ENCODE measurements at regions not wholly inside any gene's neighbourhood (a gene's known extent, or its start where the extent isn't known, plus 50 kb on each side); places are given as distances from the start of the nearest gene placed in this dataset.

- Histone ChIP-seq H3K9me1 (ENCODE audit: control insufficient read depth, insufficient read depth, low read length) (no peaks in the 10 kb centered on the region), H2AFZ (ENCODE audit: low read depth, low read length) (no peak overlapping the region), H3K27me3 (ENCODE audit: control insufficient read depth in 2 of 2, insufficient read depth in 2 of 2, low read length in 2 of 2) (no peaks in the 10 kb centered on the region), H3K4me1 (replicated peaks in 1 of 2; ENCODE audit: control insufficient read depth in 2 of 2, insufficient read depth in 2 of 2, low read length in 2 of 2) (no peaks in the 10 kb centered on the region), H3K79me2 (ENCODE audit: control insufficient read depth, insufficient read depth, low read length) (no peaks in the 10 kb centered on the region), H3K4me3 (no peak overlapping the region), H3K9me3 (replicated peaks; ENCODE audit: control insufficient read depth, insufficient read depth, low read depth, low read length) (no peaks in the 10 kb centered on the region), H3K36me3 (ENCODE audit: control insufficient read depth, insufficient read depth, low read length) (no peaks in the 10 kb centered on the region), H4K20me1 (replicated peaks; ENCODE audit: control insufficient read depth, insufficient read depth, low read length) (no peaks in the 10 kb centered on the region), H3K9ac (ENCODE audit: insufficient read depth in 1 of 2, low read depth in 2 of 2, low read length in 2 of 2) (no peak overlapping the region), H3K27ac (ENCODE audit: extremely low read depth, low read depth, low read length) (no peak overlapping the region), H3K4me2 (ENCODE audit: insufficient read depth, low read length) (no peak overlapping the region)
- ATAC-seq (no peak), FAIRE-seq (no peak), DNase-seq (ENCODE audit: extremely low read depth in 1 of 4, low spot score in 3 of 4) (no peak)
- in situ Hi-C loops (cut with MboI) = no loop called here
- WGBS (ENCODE audit: insufficient coverage, low coverage, missing lambda C conversion rate) = 7% methylated on average over 2 of the region's 2 CpGs
- CTCF ChIA-PET (ENCODE audit: low intra/inter-chr PET ratio) = no interaction called here
- POLR2A ChIA-PET = no interaction called here
- BruUV-seq (replicated peaks) = no TSS peak
- intact Hi-C loops (cut with micrococcal nuclease) = no loop called here
- TF ChIP-seq NR2C1 (IDR thresholded peaks at IDR 0.05) (no peak), NR2C1 (tag; IDR thresholded peaks at IDR 0.05) (no peak), ZNF507 (tag; conservative IDR thresholded peaks at IDR 0.05) (no peak), IFI16 (CRISPR knock-in tag; IDR thresholded peaks at IDR 0.05) (no peak), U2AF1 (optimal IDR thresholded peaks at IDR 0.05; ENCODE audit: low read depth, low read length) (no peak), ZNF778 (CRISPR knock-in tag; IDR thresholded peaks at IDR 0.05) (no peak)
Measured at GRCh38 chr5:124131466-124131865, 615.0 kb downstream of the ZNF608 start.

GRCh38 chr5:124130816-124131215, 615.6 kb downstream of the ZNF608 start:
- FAIRE-seq (no peak), ATAC-seq (no peak), DNase-seq (ENCODE audit: extremely low read depth in 1 of 4, low spot score in 3 of 4) (no peak)
- in situ Hi-C loops (cut with MboI) = no loop called here
- CTCF ChIA-PET (ENCODE audit: low intra/inter-chr PET ratio) = no interaction called here
- POLR2A ChIA-PET = no interaction called here
- Histone ChIP-seq H3K9me3 (replicated peaks; ENCODE audit: control insufficient read depth, insufficient read depth, low read depth, low read length) (no peaks in the 10 kb centered on the region), H3K79me2 (ENCODE audit: control insufficient read depth, insufficient read depth, low read length) (no peaks in the 10 kb centered on the region), H2AFZ (ENCODE audit: low read depth, low read length) (no peak overlapping the region), H3K27me3 (ENCODE audit: control insufficient read depth in 2 of 2, insufficient read depth in 2 of 2, low read length in 2 of 2) (no peaks in the 10 kb centered on the region), H4K20me1 (replicated peaks; ENCODE audit: control insufficient read depth, insufficient read depth, low read length) (no peaks in the 10 kb centered on the region), H3K9ac (ENCODE audit: insufficient read depth in 1 of 2, low read depth in 2 of 2, low read length in 2 of 2) (no peak overlapping the region), H3K4me1 (replicated peaks in 1 of 2; ENCODE audit: control insufficient read depth in 2 of 2, insufficient read depth in 2 of 2, low read length in 2 of 2) (no peaks in the 10 kb centered on the region), H3K27ac (ENCODE audit: extremely low read depth, low read depth, low read length) (no peak overlapping the region), H3K4me2 (ENCODE audit: insufficient read depth, low read length) (no peak overlapping the region), H3K4me3 (no peak overlapping the region), H3K9me1 (ENCODE audit: control insufficient read depth, insufficient read depth, low read length) (no peaks in the 10 kb centered on the region), H3K36me3 (ENCODE audit: control insufficient read depth, insufficient read depth, low read length) (no peaks in the 10 kb centered on the region)
- intact Hi-C loops (cut with micrococcal nuclease) = no loop called here
- no TSS peak for BruUV-seq (replicated peaks)
- TF ChIP-seq YBX1 (IDR thresholded peaks at IDR 0.05) = no peak
- TF ChIP-seq NCOA2 (IDR thresholded peaks at IDR 0.05; ENCODE audit: partially characterized antibody in 2 of 2) = no peak
- no peak for TF ChIP-seq ZNF347 (CRISPR knock-in tag; IDR thresholded peaks at IDR 0.05; ENCODE audit: low read depth)
- no peak for TF ChIP-seq ZNF232 (CRISPR knock-in tag; IDR thresholded peaks at IDR 0.05)
- TF ChIP-seq TBP (optimal IDR thresholded peaks at IDR 0.05; ENCODE audit: low read depth, low read length) = no peak
- no peak for TF ChIP-seq GABPB2 (CRISPR knock-in tag; conservative IDR thresholded peaks at IDR 0.05)
- no peak for TF ChIP-seq MAFG (tag; conservative IDR thresholded peaks at IDR 0.05)
- TF ChIP-seq ZNF311 (CRISPR knock-in tag; IDR thresholded peaks at IDR 0.05) = no peak
- TF ChIP-seq TCFL5 (CRISPR knock-in tag; conservative IDR thresholded peaks at IDR 0.05) = no peak
- no peak for TF ChIP-seq ESRRA (IDR thresholded peaks at IDR 0.05; ENCODE audit: borderline replicate concordance, low read depth)
- no peak for TF ChIP-seq MYNN (IDR thresholded peaks at IDR 0.05)
- no peak for TF ChIP-seq MYNN (CRISPR knock-in tag; IDR thresholded peaks at IDR 0.05)
- WGBS (ENCODE audit: insufficient coverage, low coverage, missing lambda C conversion rate) = 0% methylated on average over 3 of the region's 6 CpGs

Measured in K562 (cell line).